Activated T-cell treated with anti-CD3 and anti-CD28 coated beads, Interleukin-2, amount 50 U/mL, for 48 hours (primary cell): ENCODE measurements at regions not wholly inside any gene's neighbourhood (a gene's known extent, or its start where the extent isn't known, plus 50 kb on each side); places are given as distances from the start of the nearest gene placed in this dataset.
A peak's percentile ranks its signal among the peaks of the same experiment; 100 is the strongest.

ENCODE experiments used
- DNase-seq, 2 experiments: peaks; one replicate each; pipeline ENCODE4 v3.0.0-alpha.2; 2020

- DNase-seq, result no peak
Observed at GRCh38 chr12:25058012-25058411, 109.1 kb upstream of the BCAT1 start.

- DNase-seq, result no peak
Observed at GRCh38 chr12:25056486-25057130, 107.7 kb upstream of the BCAT1 start.

GRCh38 chr12:25056011-25056410 is 107.1 kb upstream of the BCAT1 start:
- DNase-seq, result no peak

- peak; percentile 62 to 69 for DNase-seq
Observed at GRCh38 chr12:25054783-25055144, 105.9 kb upstream of the BCAT1 start.

- no peak for DNase-seq
Observed at GRCh38 chr12:25054076-25054782, 105.3 kb upstream of the BCAT1 start.

GRCh38 chr12:25052914-25053211 is 104.0 kb upstream of the BCAT1 start:
- DNase-seq, result no peak

- peak; percentile 71 to 75 for DNase-seq
Observed at GRCh38 chr12:25052196-25052913, 103.5 kb upstream of the BCAT1 start.

GRCh38 chr12:25051656-25052195 is 102.8 kb upstream of the BCAT1 start:
- peak; percentile 48 to 58 for DNase-seq

GRCh38 chr12:25051171-25051570 is 102.3 kb upstream of the BCAT1 start:
- peak in 1 of 2 experiments; percentile 31 for DNase-seq

GRCh38 chr12:25045869-25046268 is 97.0 kb upstream of the BCAT1 start:
- DNase-seq, result no peak

- no peak for DNase-seq
Observed at GRCh38 chr12:25041006-25041741, 92.3 kb upstream of the BCAT1 start.

- DNase-seq, result no peak
Observed at GRCh38 chr12:25040593-25040992, 91.7 kb upstream of the BCAT1 start.

GRCh38 chr12:25034676-25035075 is 85.8 kb upstream of the BCAT1 start:
- no peak for DNase-seq

- no peak for DNase-seq
Observed at GRCh38 chr12:25025951-25026490, 77.1 kb upstream of the BCAT1 start.

- no peak for DNase-seq
Observed at GRCh38 chr12:25025260-25025659, 76.4 kb upstream of the BCAT1 start.

GRCh38 chr12:25023808-25024207 is 74.9 kb upstream of the BCAT1 start:
- no peak for DNase-seq

GRCh38 chr12:25020621-25021243 is 71.8 kb upstream of the BCAT1 start:
- DNase-seq, result no peak

- DNase-seq, result no peak
Observed at GRCh38 chr12:25018146-25018545, 69.2 kb upstream of the BCAT1 start.

GRCh38 chr12:25017336-25017735 is 68.4 kb upstream of the BCAT1 start:
- DNase-seq, result no peak

- DNase-seq, result no peak
Observed at GRCh38 chr12:25014961-25015360, 66.1 kb upstream of the BCAT1 start.

- no peak for DNase-seq
Observed at GRCh38 chr12:25013061-25013460, 64.2 kb upstream of the BCAT1 start.

GRCh38 chr12:25009496-25010092 is 60.7 kb upstream of the BCAT1 start:
- DNase-seq, result no peak
